ENCODE measurements at regions not wholly inside any gene's neighbourhood (a gene's known extent, or its start where the extent isn't known, plus 50 kb on each side); places are given as distances from the start of the nearest gene placed in this dataset.

- DNase-seq (ENCODE audit: low read depth in 2 of 2), result no peak
Measured at GRCh38 chr10:78976825-78977755, 91.7 kb upstream of the ZMIZ1 start.

DNA sequence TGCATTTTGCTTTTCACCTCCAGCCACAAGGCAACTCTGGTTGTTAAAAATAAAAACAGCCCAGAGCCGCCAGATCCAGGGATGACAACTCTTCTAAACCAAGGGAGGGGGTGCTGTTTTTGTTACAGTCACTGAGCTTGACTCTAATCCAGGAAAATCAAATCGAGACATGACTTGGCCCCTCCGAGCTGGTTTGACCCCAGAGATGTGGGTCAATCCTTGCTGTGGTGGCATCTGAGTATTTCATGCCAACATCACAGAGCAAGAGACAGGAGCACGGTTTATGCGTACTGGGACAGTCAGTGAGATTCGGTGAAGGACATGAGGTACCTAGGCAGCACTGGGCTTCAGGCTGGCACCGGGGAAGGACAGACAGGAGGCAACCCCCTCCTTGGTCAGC is 88.8 kb upstream of the ZMIZ1 start:
- DNase-seq (ENCODE audit: low read depth in 2 of 2), result no peak

DNA sequence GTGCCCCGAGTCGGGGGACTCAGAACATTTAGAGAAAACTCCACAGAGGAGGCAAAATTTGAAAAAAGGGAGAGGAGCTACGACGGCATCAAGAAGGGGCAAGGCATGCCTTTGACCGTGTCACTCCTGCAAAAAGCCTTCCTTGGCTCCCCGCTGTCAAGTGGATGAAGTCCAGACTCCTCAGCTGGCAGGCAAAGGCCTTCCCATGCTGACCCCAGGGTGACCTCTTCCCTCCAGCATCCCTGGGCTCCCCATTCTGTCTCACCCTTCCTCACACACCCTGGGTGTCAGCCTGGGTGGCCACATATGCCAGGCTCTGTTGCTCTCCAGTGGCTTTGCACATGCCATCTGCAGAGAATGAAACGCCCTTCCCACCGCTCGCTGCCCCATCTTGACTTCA is 88.4 kb upstream of the ZMIZ1 start:
- no peak for DNase-seq (ENCODE audit: low read depth in 2 of 2)

GRCh38 chr10:78980815-78981214 is 88.0 kb upstream of the ZMIZ1 start:
- DNase-seq (ENCODE audit: low read depth in 2 of 2), result no peak

GRCh38 chr10:78981257-78981969 is 87.4 kb upstream of the ZMIZ1 start:
- no peak for DNase-seq (ENCODE audit: low read depth in 2 of 2)

DNA sequence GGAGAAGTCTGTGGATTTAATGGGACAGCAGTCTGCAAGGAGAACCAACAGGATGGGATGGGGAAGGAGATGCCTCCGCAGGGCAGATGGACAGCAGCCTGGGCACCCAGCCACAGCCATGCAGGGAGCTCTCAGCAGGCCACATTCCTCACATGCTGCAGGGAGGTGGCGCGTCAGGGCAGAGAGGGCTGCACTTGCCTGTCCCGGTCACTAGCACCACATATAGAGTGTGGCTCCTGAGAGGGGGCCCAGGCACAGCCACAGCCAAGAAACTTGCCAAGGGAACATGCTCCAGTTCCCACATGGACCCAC is 86.8 kb upstream of the ZMIZ1 start:
- DNase-seq (ENCODE audit: low read depth in 2 of 2), result no peak

GRCh38 chr10:78982726-78983125 is 86.0 kb upstream of the ZMIZ1 start:
- DNase-seq (ENCODE audit: low read depth in 2 of 2), result no peak

DNA sequence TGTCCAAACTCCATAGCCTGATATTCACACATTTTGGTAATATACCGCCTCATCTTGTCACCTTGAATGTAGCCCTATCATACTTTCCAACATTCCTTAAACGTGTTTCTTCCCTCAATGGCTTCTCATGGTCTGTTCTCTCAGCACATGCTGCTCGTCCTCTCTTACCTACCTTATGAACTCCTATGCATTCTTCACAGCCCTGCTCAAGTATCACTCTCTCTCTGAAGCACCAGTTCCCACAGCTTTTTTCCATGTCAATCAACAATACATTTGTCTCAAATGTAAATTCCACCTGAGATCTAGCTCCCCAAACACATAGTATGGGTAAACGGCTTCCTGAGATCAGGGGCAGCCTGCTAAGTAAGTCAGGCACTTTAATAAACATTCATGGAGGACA is 85.2 kb upstream of the ZMIZ1 start:
- no peak for DNase-seq (ENCODE audit: low read depth in 2 of 2)

GRCh38 chr10:78985973-78986818 is 82.6 kb upstream of the ZMIZ1 start:
- no peak for DNase-seq (ENCODE audit: low read depth in 2 of 2)

DNA sequence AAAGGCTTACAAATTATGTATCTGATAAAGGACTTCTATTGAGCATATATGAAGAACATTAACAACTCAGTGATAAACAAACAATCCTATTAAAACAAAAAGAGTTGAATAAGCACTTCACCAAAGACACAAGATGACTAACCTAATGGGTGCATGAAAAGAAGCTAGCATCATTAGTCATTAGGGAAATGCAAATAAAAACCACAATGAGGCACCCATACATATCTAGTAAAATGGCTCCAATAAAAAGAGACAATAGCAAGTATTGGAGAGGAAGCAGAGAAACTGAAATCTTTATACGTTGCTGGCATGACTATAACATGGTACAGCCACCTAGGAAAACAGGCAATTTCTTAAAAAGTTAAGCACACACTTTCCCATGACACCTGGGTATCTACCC is 77.6 kb upstream of the ZMIZ1 start:
- no peak for DNase-seq (ENCODE audit: low read depth in 2 of 2)

- DNase-seq (ENCODE audit: low read depth in 2 of 2), result no peak
Measured at GRCh38 chr10:78992333-78992732, 76.4 kb upstream of the ZMIZ1 start.

- no peak for DNase-seq (ENCODE audit: low read depth in 2 of 2)
Measured at GRCh38 chr10:78993261-78993945, 75.4 kb upstream of the ZMIZ1 start.

GRCh38 chr10:78995987-78996791 is 72.6 kb upstream of the ZMIZ1 start:
- DNase-seq (ENCODE audit: low read depth in 2 of 2), result no peak

- DNase-seq (ENCODE audit: low read depth in 2 of 2), result no peak
Measured at GRCh38 chr10:78996792-78997129, 72.0 kb upstream of the ZMIZ1 start.

GRCh38 chr10:78997635-78998618 is 70.8 kb upstream of the ZMIZ1 start:
- no peak for DNase-seq (ENCODE audit: low read depth in 2 of 2)

- no peak for DNase-seq (ENCODE audit: low read depth in 2 of 2)
Measured at GRCh38 chr10:79001082-79001885, 67.5 kb upstream of the ZMIZ1 start.

GRCh38 chr10:79002336-79002735 is 66.4 kb upstream of the ZMIZ1 start:
- DNase-seq (ENCODE audit: low read depth in 2 of 2), result no peak

DNA sequence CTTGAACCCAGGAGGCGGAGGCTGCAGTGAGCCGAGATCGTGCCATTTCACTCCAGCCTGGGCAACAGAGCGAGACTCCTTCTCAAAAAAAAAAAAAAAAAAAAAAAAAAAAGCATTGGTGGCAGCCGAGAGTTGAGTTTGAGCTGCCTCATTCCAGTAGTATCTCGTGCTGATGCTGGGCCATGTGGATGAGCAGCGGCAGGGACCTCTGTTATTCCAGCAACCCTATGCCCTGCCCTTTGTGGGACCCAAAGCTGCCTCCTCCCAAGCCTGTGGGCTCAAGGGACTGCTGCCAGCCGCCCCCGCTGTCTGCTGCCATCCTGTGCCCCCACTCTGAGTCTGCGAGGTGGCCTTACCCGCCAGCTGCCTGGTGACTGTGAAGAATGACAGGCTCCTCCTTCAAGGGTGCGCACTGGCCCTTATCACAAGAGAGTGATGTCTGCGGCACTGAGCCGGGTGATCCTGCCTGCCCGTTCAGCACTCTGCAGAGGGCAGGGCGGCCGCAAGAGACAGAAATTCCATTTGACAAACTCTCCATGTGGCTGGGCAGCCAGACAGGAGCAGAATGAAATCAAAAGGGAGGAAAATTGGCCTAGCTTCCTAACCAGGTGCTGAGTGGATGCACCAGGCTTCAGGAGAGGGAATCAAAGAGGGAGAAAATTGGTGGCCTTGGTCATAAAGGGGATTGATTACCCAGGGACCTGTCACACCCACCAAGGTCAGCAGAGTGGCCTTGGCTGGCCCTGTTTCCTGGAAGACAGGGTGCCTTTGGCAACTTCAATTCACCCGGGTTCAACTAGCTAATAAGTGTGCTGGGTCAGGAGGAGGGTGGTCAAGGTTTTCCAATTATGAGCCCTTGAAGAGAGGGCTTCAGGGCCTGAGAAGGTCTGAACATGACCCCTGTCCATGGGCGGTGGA is 65.3 kb upstream of the ZMIZ1 start:
- DNase-seq (ENCODE audit: low read depth in 2 of 2), result no peak

Data from stimulated activated CD4-positive, alpha-beta T cell treated with anti-CD3 and anti-CD28 coated beads, Interleukin-4, amount 100 ng/mL, for 48 hours (primary cell).